ENCODE measurements at regions not wholly inside any gene's neighbourhood (a gene's known extent, or its start where the extent isn't known, plus 50 kb on each side); places are given as distances from the start of the nearest gene placed in this dataset.
"Not testable (repeated sequence)": the region's sequence is repeated elsewhere in the genome, so short reads cannot be mapped to it uniquely, and the experiment has no call there.

- not testable (repeated sequence) for TF ChIP-seq CTCF (IDR thresholded peaks at IDR 0.05; ENCODE audit: low read depth, low read length); EZH2phosphoT487 (IDR thresholded peaks at IDR 0.05; ENCODE audit: low read depth)
These were observed 324.3 kb downstream of the CHM start for GRCh38 chrX:85723025-85723424.
